ENCODE measurements at regions not wholly inside any gene's neighbourhood (a gene's known extent, or its start where the extent isn't known, plus 50 kb on each side); places are given as distances from the start of the nearest gene placed in this dataset.

GRCh38 chr15:77557564-77557963 lies 75.1 kb downstream of the LINGO1 start:
- no peak for DNase-seq

DNA sequence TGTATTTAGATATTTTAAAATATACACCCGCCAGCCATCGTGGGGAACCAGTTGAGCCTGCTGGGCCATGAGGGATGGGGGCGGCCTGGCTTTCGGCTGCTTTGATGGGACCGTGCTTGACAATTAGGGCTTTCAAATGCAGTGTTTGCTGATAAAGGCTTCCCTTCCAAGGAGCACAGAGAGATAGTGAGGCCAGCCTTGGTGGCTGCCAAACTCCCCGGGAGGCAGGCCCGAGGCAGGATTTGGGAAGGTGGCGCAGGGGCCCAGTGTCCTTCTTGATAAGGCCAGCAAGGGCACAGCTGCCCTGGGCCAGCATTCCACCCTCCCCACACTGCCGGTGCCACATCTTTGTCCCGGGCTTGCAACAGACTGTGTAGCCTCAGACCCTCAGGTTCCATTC lies 75.6 kb downstream of the LINGO1 start:
- DNase-seq: no peak

DNA sequence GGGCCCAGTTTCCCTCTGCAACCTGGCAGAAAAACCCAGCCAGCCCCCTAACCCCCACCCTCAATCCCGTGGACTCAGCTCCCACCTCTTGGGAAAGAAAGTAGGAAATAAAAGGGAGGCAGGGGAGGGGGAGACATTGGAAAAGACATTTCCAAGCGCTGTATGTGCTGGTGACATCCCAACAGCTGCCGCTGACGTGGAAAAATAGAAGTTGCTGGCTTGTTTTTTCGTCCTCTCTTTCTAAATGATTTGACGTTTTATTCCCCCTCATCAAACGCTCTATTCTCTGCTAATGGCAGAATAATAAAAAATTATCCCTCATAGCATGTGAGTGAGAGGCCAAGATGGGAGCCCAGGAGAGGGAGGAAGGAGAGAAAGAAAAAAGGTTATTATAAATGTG lies 76.1 kb downstream of the LINGO1 start:
- no peak for DNase-seq

DNA sequence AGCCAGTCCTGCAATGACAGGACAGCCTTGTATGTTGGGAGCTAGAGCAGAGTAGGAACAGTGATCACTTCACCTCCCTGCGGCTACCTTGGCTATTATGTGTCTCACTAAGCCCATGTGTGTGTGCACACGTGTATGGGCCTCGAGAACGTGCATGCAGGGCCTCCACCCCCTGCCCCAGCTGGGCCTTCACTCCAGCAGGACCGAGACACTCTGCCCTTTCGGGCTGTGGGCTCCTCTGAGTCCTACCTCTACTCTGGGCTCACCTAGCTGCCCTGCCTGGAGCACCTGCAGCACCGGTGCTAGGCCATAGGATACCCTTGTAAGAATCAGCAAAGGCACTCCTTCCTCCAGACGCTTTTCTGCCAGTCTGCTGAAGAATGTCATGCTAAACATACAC lies 77.5 kb downstream of the LINGO1 start:
- no peak for DNase-seq

GRCh38 chr15:77554306-77555080 lies 78.2 kb downstream of the LINGO1 start:
- DNase-seq: no peak

GRCh38 chr15:77553695-77554094 lies 79.0 kb downstream of the LINGO1 start:
- no peak for DNase-seq

DNA sequence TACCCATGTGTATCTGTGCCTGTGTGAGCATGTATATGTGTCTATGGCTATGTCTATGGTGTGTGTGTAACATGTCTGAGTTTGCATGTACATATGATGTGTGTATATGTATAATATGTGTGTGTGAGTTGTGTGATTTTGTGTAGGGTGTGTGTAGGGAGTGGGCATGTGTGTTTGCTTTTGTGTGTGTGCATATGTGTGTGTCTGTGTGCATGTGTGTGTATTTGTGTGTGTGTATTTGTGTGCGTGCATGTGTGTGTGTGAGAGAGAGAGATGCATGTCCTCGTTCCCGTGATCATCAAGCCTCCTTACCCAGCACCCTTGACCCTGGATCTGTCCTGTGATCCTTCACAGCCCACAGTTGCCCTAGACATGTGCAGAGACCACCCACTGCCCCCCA lies 79.5 kb downstream of the LINGO1 start:
- DNase-seq: no peak

- no peak for DNase-seq
Observed at GRCh38 chr15:77552066-77552465, 80.6 kb downstream of the LINGO1 start.

- peak; percentile 65 for DNase-seq
Observed at GRCh38 chr15:77550301-77551251, 82.1 kb downstream of the LINGO1 start.

- DNase-seq: no peak
Observed at GRCh38 chr15:77549576-77550288, 83.0 kb downstream of the LINGO1 start.

GRCh38 chr15:77548589-77549557 lies 83.8 kb downstream of the LINGO1 start:
- no peak for DNase-seq

- DNase-seq: no peak
Observed at GRCh38 chr15:77547801-77548588, 84.7 kb downstream of the LINGO1 start.

DNA sequence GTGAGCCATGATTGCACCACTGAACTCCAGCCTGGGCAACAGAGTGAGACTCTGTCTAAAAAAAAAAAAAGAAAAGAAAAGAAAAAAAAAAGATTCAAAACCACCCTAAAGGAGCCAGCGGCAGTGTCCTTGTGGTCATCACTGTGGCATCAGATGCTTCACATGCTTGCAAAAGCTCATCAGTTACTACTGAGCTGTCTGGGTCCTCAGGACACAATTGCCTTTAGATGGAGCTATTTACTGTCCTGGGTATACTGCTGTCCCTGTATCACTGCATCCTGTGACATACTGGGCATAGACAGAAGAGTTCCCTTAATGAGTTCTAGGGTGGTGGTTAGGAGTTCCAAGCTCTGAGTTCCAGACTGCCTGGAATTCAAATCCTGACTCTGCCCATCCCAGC lies 85.8 kb downstream of the LINGO1 start:
- DNase-seq: no peak

DNA sequence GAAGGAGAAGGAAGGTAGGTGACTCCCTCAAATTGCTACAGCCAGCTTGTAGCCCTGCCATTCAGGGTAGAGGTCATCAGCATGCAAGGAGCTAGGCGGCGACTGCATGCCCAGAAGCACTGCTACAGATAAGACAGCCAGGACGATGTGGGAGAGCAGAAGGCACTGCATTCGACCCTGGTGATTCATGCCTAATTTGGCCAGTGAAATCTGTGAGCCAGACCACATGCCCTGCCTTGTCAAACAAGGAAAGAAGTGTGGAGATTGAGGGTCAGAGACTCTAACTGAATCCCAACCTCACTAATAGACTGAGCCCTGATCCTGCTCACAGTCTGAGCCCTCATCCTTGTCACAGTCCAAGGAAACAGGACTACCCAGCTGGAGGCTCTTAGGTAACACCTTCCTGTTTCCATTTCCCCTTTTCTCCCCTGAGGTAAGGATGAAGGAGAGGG lies 86.6 kb downstream of the LINGO1 start:
- no peak for DNase-seq

GRCh38 chr15:77545058-77545457 lies 87.7 kb downstream of the LINGO1 start:
- DNase-seq: no peak

- DNase-seq: no peak
Observed at GRCh38 chr15:77544162-77544561, 88.5 kb downstream of the LINGO1 start.

GRCh38 chr15:77543159-77543882 lies 89.4 kb downstream of the LINGO1 start:
- DNase-seq: peak; percentile 86

GRCh38 chr15:77542491-77543001 lies 90.2 kb downstream of the LINGO1 start:
- no peak for DNase-seq
